OCI-M2 (cell line): ENCODE measurements at regions not wholly inside any gene's neighbourhood (a gene's known extent, or its start where the extent isn't known, plus 50 kb on each side); places are given as distances from the start of the nearest gene placed in this dataset.

Experiments used
- DNase-seq: peaks from one replicate; lab custom pipeline; 2025; ENCODE audit not compliant: unreplicated experiment; lab: John Stamatoyannopoulos, UW

- no peak for DNase-seq
Measured at GRCh38 chr19:28943651-28944050, 269.3 kb downstream of the UQCRFS1 start.

DNA sequence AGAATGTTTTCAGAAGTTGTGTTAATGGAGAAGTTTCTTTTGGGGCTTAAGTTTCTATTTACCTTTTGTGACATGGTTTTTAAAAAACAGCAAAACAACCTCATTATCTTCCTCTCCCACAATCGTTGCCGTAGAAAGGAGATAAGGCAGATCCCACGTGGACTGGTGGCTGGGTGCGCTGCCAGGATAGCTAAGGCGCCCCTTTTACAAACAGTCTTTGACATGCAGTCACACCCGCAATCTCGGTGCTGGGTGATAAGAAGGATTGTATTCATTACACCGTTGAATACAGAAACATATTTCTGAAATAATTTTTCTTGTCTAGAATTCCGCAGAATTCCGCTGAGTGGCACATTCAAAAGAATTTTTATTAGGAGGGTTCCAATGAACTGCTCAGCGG lies 271.1 kb downstream of the UQCRFS1 start:
- no peak for DNase-seq

- no peak for DNase-seq
Measured at GRCh38 chr19:28940751-28941500, 272.0 kb downstream of the UQCRFS1 start.

DNA sequence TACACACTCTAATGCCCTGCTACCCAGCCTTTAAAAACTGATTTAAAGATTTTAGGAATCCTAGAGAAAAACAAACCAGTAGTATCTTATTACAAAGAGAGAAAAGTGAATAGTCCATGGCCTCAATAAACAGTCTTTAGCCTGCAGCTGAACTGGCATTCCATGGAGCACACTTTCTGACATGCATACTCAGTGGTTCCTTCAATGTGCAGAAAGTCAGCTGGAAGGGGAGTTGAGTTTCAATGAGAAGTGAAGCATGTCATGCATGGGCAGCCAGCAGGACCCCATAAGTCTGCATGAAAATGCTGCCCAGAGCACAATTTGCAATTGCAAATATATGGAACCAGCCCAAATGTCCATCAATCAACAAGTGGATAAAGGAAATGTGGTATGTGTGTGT lies 273.7 kb downstream of the UQCRFS1 start:
- no peak for DNase-seq

DNA sequence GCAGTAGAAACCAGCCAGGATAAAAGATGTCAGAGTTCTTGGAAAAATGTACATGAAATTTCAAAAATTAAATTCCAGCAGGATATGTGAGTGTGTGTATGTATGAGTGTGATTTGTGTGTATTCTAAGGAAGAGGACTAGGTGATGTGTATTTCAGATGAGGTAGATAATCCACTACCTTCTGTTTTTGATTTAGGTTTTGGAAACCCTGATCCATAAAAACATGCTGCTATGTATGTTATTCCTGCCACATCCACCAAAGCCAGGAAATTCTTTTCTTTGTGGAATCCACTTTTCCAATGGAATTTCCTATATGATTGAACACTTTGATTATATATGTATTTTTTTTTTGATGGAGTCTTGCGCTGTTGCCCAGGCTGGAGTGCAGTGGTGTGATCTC lies 276.9 kb downstream of the UQCRFS1 start:
- DNase-seq, result no peak

DNA sequence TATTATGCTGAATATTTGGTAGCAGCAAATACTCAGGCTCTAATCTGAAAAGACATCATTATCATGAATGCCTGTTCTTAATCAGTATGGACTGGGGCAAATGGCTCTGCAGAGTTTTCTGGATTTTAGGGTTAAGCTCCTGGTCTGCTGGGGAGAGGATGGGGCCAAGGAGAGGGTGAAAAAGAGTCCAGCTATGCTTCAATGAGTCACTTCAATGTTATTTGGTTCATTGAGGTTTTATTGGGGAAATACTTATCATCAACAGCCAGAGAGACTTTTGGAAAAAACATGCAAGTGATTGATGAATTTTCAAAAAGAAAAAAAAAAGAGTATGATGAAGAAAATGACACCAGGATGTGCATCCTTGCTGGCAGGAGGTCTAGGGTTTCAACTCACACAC lies 278.3 kb downstream of the UQCRFS1 start:
- no peak for DNase-seq

DNA sequence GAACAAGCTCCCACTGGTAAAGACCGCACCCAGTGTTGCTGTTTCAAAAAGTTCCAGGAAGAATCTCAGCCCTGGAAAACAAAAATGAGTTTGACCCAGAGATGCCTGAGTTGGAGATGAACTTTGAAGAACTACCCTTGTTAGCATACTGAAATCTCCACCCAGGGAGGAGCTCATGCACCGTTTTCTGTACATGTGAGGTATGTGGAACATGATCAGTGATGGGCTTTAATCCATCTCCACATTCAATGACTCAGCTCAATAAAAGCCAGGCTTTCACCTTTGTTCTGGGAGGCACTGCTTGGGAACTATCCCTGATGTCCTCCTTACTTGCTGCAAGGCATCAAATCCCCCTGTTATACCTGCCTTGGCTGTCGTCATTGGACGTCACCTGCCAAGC lies 279.9 kb downstream of the UQCRFS1 start:
- DNase-seq, result no peak

DNA sequence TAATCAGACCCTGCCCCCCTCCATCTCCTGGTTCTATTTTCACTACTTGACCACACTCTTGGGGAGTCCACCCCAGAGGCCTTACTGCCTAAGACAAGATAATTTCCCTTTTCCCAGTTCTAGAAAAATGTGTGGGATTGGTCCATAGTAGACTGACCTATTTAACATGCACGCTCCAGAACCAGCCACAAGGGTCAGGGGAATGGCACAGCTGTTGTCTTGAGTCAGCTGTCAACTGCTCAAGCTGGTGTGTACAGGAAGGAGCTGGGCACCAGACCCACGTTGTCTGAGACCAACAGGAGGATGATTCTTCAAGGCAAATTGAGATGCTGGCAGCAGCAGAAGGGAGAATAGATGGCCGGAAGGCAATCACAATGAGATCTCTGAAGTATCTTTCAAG lies 280.5 kb downstream of the UQCRFS1 start:
- DNase-seq, result no peak

DNA sequence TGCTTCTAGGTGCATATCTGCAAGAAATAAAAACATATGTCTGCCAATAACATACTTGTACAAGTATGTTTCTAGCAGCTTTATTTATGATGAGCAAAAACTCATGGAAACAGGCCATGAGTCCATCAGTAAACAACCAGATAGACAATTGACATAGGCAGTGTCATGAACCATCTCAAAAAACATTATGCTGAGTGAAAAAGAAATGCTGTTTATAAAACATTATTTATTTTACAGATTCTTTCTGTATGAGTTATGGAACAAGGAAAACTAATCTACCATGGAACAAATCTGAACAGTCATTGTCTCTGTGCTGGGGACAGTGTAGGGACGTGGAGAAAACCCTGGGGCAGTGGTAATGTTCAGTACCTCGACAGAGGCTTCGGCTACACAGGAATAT lies 283.9 kb downstream of the UQCRFS1 start:
- DNase-seq, result no peak

- DNase-seq, result no peak
Measured at GRCh38 chr19:28927456-28927855, 285.5 kb downstream of the UQCRFS1 start.

DNA sequence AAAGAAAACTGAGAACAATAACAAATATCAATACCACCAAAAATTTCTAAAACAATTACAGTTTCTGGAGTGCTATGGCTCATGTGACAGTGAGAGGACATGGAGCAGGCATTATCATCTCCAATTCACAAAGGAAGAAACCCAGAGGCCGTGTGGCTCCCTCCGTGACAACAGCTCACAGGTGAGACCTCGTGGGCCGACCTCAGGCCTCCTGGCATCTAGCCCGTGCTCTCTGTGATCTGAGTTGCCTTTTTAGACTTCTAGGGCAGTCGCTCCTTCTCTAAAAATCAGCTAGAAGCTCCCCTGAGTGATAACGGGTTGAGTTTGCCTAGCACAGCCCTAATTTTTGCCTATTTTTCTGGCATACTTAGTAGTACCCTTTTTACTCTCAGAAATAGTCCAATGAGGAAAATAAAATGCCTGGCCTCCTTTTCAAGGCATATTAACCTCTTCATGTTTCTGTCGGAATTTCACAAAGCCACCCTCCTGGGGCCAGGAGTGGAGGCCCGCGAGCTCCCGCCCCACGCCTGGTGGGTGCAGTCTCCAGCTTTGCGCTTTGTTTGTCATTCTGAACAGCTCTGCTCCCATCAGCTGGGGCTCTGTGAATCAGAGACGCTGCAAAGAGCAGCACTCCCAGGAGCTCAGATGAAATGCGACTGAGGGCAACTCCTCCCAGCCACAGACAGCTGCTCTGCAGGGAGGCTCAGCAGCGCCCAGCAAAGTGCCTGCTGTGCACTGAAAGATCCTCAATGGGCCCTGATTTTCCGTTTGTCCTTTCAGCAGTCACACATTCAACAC lies 292.5 kb downstream of the UQCRFS1 start:
- DNase-seq, result no peak

- no peak for DNase-seq
Measured at GRCh38 chr19:28917621-28918020, 295.3 kb downstream of the UQCRFS1 start.

DNA sequence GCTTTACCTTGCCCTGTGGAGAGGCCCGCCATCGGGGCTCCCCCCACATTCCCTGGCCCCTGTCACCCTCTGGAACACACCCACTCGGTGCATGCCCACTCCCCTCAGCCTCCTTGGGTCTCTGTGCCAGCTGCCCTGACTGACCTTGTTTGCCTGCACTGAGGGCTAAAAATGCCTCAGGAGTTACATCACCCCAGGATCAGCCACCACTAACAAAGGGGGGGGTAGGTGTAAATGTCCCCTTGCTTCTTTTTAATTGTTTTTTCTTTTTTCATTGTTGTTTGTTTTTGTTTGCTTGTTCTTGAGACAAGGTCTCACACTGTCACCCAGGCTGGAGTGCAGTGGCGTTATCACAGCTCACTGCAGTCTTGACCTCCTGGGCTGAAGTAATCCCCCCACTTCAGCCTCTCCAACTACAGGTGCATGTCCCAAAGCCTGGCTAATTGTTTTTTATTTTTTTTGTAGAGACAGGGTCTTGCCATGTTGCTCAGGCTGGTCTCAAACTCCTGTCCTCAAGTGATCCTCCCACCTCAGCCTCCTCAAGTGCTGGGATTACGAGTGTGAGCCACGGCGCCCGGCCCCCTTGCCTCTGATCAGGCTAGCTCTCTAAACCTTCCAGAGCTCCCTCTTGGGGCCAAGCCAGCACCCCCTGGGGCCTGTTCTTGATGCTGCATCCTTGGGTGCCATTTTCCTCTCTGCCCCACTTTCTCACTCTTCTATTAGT lies 297.1 kb downstream of the UQCRFS1 start:
- no peak for DNase-seq

- DNase-seq, result no peak
Measured at GRCh38 chr19:28915202-28915601, 297.7 kb downstream of the UQCRFS1 start.

GRCh38 chr19:28914173-28914572 lies 298.8 kb downstream of the UQCRFS1 start:
- no peak for DNase-seq

- no peak for DNase-seq
Measured at GRCh38 chr19:28913626-28914025, 299.3 kb downstream of the UQCRFS1 start.

GRCh38 chr19:28908941-28909340 lies 304.0 kb downstream of the UQCRFS1 start:
- no peak for DNase-seq

- no peak for DNase-seq
Measured at GRCh38 chr19:28907534-28907933, 305.4 kb downstream of the UQCRFS1 start.

DNA sequence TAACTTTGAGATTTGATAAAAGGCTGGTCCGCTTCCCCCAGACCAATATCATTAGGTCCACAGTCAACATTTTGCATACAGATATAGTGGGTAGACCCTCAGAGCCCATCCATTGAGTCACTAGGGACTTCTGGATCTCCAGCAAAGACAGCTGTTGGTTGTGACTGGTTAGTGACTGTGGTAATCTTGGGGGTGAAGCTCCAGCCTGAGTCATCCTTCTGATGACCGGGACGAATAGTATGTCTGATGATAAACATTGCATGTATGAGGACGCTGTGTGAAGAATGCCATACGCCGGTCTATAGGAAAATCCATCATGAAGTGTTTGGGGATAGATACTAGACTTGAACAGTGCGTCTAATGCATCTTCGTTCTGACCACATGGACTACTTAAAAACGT lies 307.0 kb downstream of the UQCRFS1 start:
- DNase-seq, result no peak

GRCh38 chr19:28899703-28900102 lies 313.2 kb downstream of the UQCRFS1 start:
- no peak for DNase-seq

- DNase-seq, result no peak
Measured at GRCh38 chr19:28898249-28898648, 314.7 kb downstream of the UQCRFS1 start.
